ENCODE measurements at regions not wholly inside any gene's neighbourhood (a gene's known extent, or its start where the extent isn't known, plus 50 kb on each side); places are given as distances from the start of the nearest gene placed in this dataset.

DNA sequence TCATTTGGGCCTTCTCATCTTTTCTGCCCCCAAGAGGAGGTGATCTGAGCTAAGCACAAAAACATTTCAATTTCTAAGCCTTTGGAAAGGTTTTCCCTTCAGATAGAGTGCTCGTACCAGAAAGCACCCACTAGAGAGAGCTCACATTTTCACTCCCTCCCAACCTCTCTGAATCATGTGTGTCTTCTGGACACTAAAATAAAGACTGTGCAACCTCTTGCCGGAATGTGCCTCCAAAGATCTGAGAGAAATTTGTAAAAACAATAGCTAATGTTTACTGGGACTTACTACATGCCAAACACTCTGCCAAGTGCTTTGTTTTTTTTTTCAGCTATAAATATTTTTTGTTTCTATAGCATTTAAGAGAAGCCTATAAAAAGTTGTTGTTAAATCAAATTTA lies 120.6 kb upstream of the LNX1 start:
- WGBS, 2 donors: 70 to 78% methylated on average over 2 of the region's 2 CpGs
- intact Hi-C loops (cut with DNase I; ENCODE audit: low total_unique reads): no loop called here
- no peak for DNase-seq (ENCODE audit: low spot score in 2 of 2)
- H3K4me3 ChIP-seq (ENCODE audit: low read depth, poor library complexity, severe bottlenecking): no peak overlapping the region
- TF ChIP-seq POLR2A (IDR thresholded peaks at IDR 0.05) (no peak), CTCF (IDR thresholded peaks at IDR 0.05) (no peak)

DNA sequence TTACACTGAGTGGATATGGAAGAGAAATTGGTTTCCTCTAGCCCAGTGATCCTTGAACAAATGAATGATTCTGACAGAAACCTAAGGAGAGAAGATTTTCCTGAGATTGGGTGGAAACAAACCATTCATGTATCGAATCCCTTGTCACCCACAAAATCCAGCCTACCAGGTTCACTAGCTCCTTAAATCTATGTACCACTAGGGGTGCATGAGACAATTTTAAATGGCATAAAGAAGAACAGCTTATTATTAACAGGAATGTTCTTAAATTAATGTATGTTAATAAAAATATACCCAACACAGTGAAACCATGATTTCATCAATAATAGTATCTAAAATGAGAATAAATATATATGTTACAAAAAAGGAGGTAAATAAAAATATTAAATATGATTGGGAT lies 118.4 kb upstream of the LNX1 start:
- TF ChIP-seq POLR2A (IDR thresholded peaks at IDR 0.05): no peak
- no peak for TF ChIP-seq CTCF (IDR thresholded peaks at IDR 0.05)
- intact Hi-C loops (cut with DNase I; ENCODE audit: low total_unique reads): no loop called here
- H3K4me3 ChIP-seq (ENCODE audit: low read depth, poor library complexity, severe bottlenecking): no peak overlapping the region
- no peak for DNase-seq (ENCODE audit: low spot score in 2 of 2)
- WGBS, 2 donors: 84 to 85% methylated on average over 1 of the region's 1 CpG

GRCh38 chr4:53707491-53707890 lies 116.2 kb upstream of the LNX1 start:
- H3K4me3 ChIP-seq (ENCODE audit: low read depth, poor library complexity, severe bottlenecking): no peak overlapping the region
- 75 to 76% methylated on average over 2 of the region's 2 CpGs for WGBS, 2 donors
- no peak for DNase-seq (ENCODE audit: low spot score in 2 of 2)
- intact Hi-C loops (cut with DNase I; ENCODE audit: low total_unique reads): no loop called here
- TF ChIP-seq POLR2A (IDR thresholded peaks at IDR 0.05) (no peak), CTCF (IDR thresholded peaks at IDR 0.05) (no peak)

DNA sequence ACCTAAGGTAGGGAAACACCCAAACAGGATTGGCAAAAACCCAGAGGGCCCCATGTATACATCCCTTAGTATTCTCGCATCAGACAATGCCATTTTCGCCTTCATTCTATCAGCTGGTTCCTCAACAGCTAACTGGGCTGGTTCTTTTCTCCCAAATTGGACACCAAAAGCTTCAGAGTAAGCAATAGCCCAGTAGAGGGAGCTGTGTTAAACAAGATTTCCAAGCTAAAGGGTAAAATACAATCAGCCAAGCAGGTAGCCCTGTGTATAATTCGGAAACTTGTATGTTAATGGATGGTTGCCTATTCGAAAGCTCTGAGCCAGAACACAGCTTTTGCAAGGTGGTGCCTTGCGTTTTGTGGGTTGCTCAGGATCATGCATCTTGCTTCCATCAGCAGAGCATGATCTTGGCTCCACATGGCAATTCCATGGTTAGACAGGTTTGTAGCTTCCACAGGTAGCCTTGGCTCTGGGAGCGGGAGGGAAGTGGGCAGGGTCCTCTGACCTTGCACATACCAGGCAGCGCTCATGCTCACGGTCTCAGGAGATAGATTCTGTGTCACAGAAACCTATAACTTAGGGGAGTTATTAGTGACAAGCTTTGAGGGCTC lies 115.2 kb upstream of the LNX1 start:
- intact Hi-C loops (cut with DNase I; ENCODE audit: low total_unique reads): no loop called here
- WGBS, 2 donors: 70 to 73% methylated on average over 8 of the region's 8 CpGs
- no peak for TF ChIP-seq POLR2A (IDR thresholded peaks at IDR 0.05)
- TF ChIP-seq CTCF (IDR thresholded peaks at IDR 0.05): no peak

GRCh38 chr4:53705972-53706371 lies 114.7 kb upstream of the LNX1 start:
- DNase-seq (ENCODE audit: low spot score in 2 of 2): no peak
- no peak for TF ChIP-seq CTCF (IDR thresholded peaks at IDR 0.05)
- no peak for TF ChIP-seq POLR2A (IDR thresholded peaks at IDR 0.05)
- intact Hi-C loops (cut with DNase I; ENCODE audit: low total_unique reads): no loop called here

More for the DNA sequence above, 115.2 kb upstream of the LNX1 start:
- H3K4me3 ChIP-seq (ENCODE audit: low read depth, poor library complexity, severe bottlenecking): no peak overlapping the region
- no peak for DNase-seq (ENCODE audit: low spot score in 2 of 2)

DNA sequence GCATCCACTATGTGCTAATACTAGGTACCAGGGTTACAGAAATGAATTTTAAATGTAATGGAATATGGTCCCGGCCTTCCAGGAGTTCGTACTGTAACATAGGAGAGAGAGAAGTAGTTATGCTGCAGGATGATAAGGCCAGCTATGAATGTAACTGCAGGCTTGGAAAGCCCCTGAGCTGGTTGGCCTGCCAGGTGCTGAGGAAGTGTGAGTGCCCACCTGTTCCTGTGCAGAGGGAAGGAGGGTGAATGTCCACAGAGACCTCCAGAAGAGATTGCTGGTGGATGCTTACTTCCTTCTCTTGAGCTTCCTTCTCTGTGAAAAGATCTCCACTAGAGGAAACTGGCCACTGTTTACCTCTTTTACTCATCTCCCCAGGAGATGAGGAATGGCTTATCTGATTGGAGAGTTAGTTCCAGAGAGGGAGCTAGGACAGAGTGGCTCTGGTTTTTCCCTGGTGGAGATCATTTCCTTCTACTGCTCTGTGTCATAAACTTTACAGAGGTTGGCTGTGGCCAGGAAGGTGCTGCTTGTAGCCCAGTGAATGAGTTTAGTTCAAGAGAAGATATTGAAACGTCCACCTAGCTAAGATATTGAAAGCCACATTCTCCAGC lies 114.0 kb upstream of the LNX1 start:
- no peak for TF ChIP-seq POLR2A (IDR thresholded peaks at IDR 0.05)
- TF ChIP-seq CTCF (IDR thresholded peaks at IDR 0.05): no peak
- no peak for DNase-seq (ENCODE audit: low spot score in 2 of 2)
- 80 to 86% methylated on average over 3 of the region's 3 CpGs for WGBS, 2 donors
- H3K4me3 ChIP-seq (ENCODE audit: low read depth, poor library complexity, severe bottlenecking): no peak overlapping the region
- intact Hi-C loops (cut with DNase I; ENCODE audit: low total_unique reads): no loop called here

More at GRCh38 chr4:53705972-53706371, 114.7 kb upstream of the LNX1 start:
- H3K4me3 ChIP-seq (ENCODE audit: low read depth, poor library complexity, severe bottlenecking): no peak overlapping the region
- WGBS, 2 donors: 55 to 60% methylated on average over 4 of the region's 4 CpGs

Data from lower leg skin (tissue), 4 donors.